Thymus (tissue), 11 donors: ENCODE measurements at regions not wholly inside any gene's neighbourhood (a gene's known extent, or its start where the extent isn't known, plus 50 kb on each side); places are given as distances from the start of the nearest gene placed in this dataset.

Experiments
- DNase-seq, 9 donors: peaks; one replicate each; pipeline ENCODE4 v3.0.0-alpha.2; 2013; ENCODE audit warnings: low spot score in 9 of 9, low read depth in 6 of 9, missing footprints in 1 of 9
- H3K27ac ChIP-seq, 2 donors: one replicate each; pipeline ENCODE4 v1.5.1; 2013; ENCODE audit warnings: control low read depth in 1 of 2, low read depth in 1 of 2, low read length in 1 of 2, mild to moderate bottlenecking in 1 of 2, moderate library complexity in 1 of 2
- H3K27me3 ChIP-seq, 2 donors: one replicate each; pipeline ENCODE4 v1.5.1; 2013; ENCODE audit warnings: low read length in 1 of 2; ENCODE audit not compliant: control insufficient read depth in 2 of 2, insufficient read depth in 1 of 2
- H3K36me3 ChIP-seq, 2 donors: one replicate each; pipeline ENCODE4 v1.5.1; 2013; ENCODE audit warnings: low read length in 1 of 2, mild to moderate bottlenecking in 1 of 2, moderate library complexity in 1 of 2; ENCODE audit not compliant: control insufficient read depth in 2 of 2, insufficient read depth in 2 of 2
- H3K4me1 ChIP-seq, 2 donors: one replicate each; pipeline ENCODE4 v1.5.1; 2013; ENCODE audit warnings: low read length in 2 of 2; ENCODE audit not compliant: control insufficient read depth in 2 of 2, insufficient read depth in 2 of 2
- H3K4me3 ChIP-seq, 2 donors: one replicate each; pipeline ENCODE4 v1.5.1; 2013; ENCODE audit warnings: low read length in 2 of 2, control low read depth in 1 of 2, mild to moderate bottlenecking in 1 of 2
- H3K9me3 ChIP-seq, 2 donors: one replicate each; pipeline ENCODE4 v1.5.1; 2013; ENCODE audit warnings: low read length in 1 of 2, mild to moderate bottlenecking in 1 of 2; ENCODE audit not compliant: control insufficient read depth in 2 of 2, insufficient read depth in 1 of 2
- WGBS: extraction: QIAGEN DNeasy Blood & Tissue Kit; methylation state at CpG from one replicate; pipeline ENCODE4 v1.1.7; 2013; 5-methylcytosine and 5-hydroxymethylcytosine counted together
- donor health status: healthy.

DNA sequence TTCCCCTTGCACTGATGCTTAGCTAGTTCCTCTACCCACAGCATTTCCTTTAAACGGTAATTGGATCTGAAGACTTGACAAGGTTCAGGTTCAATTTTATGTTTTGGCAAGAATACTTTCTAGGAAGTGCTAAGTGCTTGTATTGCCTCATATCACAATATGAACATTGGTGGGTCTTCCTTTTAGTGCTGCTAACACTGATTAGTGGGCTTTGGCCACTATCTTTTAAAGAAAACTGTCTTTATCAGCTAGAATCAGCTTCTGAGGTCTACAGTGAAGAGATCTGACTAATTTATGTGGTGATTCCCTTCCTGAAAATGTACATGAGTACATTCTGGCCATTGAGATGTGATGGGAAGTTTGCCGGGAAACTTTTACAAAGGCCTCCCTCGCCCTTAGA, 316.7 kb upstream of the KLF3 start:
- no peak overlapping the region for H3K27ac ChIP-seq
- no peak for DNase-seq
- 72% methylated on average over 3 of the region's 3 CpGs for WGBS
- no peaks in the 10 kb centered on the region for H3K4me1 ChIP-seq
- no peaks in the 10 kb centered on the region for H3K36me3 ChIP-seq
- no peaks in the 10 kb centered on the region for H3K9me3 ChIP-seq
- H3K4me3 ChIP-seq: no peak overlapping the region
- H3K27me3 ChIP-seq: no peaks in the 10 kb centered on the region

DNA sequence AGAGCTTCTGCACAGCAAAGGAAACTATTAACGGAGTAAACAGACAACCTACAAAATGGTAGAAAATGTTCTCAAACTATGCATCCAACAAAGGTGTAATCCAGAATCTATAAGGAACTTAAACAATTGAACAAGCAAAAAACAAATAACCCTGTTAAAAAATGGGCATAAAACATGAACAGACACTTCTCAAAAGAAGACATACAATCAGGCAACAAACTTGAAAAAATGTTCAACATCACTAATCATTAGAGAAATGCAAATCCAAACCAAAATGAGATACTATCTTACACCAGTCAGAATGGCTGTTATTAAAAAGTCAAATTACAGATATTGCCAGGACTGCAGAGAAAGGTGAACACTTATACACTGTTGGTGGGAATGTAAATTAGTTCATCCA, 309.6 kb upstream of the KLF3 start:
- H3K9me3 ChIP-seq: no peaks in the 10 kb centered on the region
- no peaks in the 10 kb centered on the region for H3K27me3 ChIP-seq
- no peak for DNase-seq
- no peaks in the 10 kb centered on the region for H3K4me1 ChIP-seq
- 94% methylated on average over 1 of the region's 1 CpG for WGBS
- no peak overlapping the region for H3K27ac ChIP-seq
- H3K4me3 ChIP-seq: no peak overlapping the region
- no peaks in the 10 kb centered on the region for H3K36me3 ChIP-seq

DNA sequence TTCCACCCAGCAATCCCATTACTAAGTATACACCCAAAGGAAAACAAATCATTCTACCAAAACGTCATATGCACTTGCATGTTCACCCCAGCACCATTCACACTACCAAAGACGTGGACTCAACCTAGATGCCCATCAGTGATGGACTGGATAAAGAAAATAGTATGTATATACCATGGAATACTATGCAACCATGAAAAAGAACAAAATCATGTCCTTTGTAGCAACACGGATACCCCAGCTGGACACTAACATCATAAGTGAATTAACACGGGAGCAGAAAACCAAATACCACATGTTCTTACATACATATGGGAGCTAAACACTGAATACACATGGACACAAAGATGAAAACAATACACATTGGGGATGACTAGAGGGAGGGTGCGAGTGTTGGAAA, 309.1 kb upstream of the KLF3 start:
- Histone ChIP-seq H3K27me3 (no peaks in the 10 kb centered on the region), H3K9me3 (no peaks in the 10 kb centered on the region), H3K27ac (no peak overlapping the region), H3K4me3 (no peak overlapping the region), H3K36me3 (no peaks in the 10 kb centered on the region), H3K4me1 (no peaks in the 10 kb centered on the region)
- no peak for DNase-seq
- 95% methylated on average over 5 of the region's 5 CpGs for WGBS

DNA sequence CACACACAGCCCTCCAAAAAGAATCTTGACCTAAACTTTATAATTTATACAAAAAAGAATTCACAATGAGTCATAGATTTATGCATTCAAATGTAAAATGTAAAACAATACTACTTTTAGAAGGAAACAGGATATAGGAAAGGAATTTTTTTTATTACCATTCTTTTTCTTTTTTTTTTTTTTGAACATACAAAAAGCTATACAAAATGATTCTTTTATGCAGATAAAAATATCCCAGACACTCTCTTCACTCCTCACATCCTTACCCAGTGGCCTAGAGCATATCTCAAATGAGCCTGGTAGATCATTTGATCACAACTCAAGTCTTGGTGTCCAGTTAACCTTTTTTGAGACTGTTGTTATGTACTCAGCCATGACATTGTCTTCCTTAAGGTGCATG, 307.3 kb upstream of the KLF3 start:
- Histone ChIP-seq H3K4me3 (no peak overlapping the region), H3K9me3 (no peaks in the 10 kb centered on the region), H3K27ac (no peak overlapping the region), H3K4me1 (no peaks in the 10 kb centered on the region), H3K27me3 (no peaks in the 10 kb centered on the region), H3K36me3 (no peaks in the 10 kb centered on the region)
- no peak for DNase-seq

DNA sequence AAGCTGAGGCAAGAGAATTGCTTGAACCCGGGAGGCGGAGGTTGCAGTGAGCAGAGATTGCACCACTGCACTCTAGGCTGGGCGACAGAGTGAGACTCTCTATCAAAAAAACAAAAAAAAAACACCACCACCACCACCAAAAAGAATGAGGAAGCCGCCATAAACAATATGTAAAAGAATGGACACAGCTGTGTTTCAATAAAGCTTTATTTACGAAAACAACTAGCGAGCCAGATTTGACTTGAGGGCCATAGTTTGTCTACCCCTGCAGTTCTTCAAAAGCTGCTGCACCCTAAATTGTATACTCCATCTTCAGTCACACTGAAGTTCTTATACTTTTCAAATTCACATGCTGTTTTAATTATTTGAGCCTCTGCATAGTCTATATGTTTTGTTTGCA, 306.5 kb upstream of the KLF3 start:
- H3K9me3 ChIP-seq: no peaks in the 10 kb centered on the region
- 98% methylated on average over 6 of the region's 6 CpGs for WGBS

DNA sequence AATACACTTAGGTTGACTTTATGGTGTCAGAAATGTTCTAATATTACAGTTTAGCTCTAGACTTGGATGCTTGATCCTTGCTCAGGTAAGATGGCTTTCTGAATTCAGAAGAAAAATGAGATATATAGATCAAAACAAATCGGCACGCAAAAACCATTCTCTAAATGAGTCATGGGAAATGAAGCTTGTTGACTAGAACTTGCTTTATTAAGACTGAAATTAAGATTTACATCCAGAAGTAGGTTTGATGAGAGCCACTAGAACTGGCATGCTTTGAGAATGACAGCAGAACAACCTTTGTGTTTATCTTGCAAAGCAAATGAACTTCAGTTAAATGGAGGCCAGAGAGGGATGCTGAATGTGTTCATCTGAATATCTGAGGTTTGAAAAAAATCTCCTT, 304.9 kb upstream of the KLF3 start:
- no peaks in the 10 kb centered on the region for H3K36me3 ChIP-seq

More for the DNA sequence above, 306.5 kb upstream of the KLF3 start:
- no peaks in the 10 kb centered on the region for H3K36me3 ChIP-seq
- no peaks in the 10 kb centered on the region for H3K4me1 ChIP-seq
- DNase-seq: no peak
- no peaks in the 10 kb centered on the region for H3K27me3 ChIP-seq
- no peak overlapping the region for H3K4me3 ChIP-seq
- no peak overlapping the region for H3K27ac ChIP-seq

DNA sequence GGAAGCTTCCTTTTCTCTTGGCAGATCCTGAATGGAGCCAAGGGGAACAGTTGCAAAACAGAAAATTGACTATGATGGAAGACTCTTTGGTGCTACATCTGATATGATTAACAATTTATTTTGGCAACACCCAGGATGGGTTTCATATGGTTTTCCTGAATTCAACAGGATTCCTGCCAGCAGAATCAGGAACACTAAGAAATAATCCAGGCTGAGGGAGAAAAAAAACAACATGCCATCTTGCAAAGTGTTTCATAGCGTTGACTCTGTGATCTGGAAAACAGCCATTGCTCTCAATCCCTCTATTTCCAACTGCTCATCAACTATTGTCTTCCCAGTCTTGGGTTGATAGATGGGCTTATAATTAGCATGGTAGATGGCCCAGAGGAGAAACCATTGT, 303.8 kb upstream of the KLF3 start:
- H3K4me1 ChIP-seq: no peaks in the 10 kb centered on the region
- WGBS: 95% methylated on average over 1 of the region's 1 CpG
- no peak overlapping the region for H3K27ac ChIP-seq
- no peaks in the 10 kb centered on the region for H3K9me3 ChIP-seq
- H3K36me3 ChIP-seq: no peaks in the 10 kb centered on the region
- DNase-seq: no peak
- H3K27me3 ChIP-seq: no peaks in the 10 kb centered on the region
- H3K4me3 ChIP-seq: no peak overlapping the region

More for the DNA sequence above, 304.9 kb upstream of the KLF3 start:
- no peak for DNase-seq
- Histone ChIP-seq H3K4me1 (no peaks in the 10 kb centered on the region), H3K4me3 (no peak overlapping the region), H3K27me3 (no peaks in the 10 kb centered on the region), H3K27ac (no peak overlapping the region), H3K9me3 (no peaks in the 10 kb centered on the region)
- WGBS: 91% methylated on average over 2 of the region's 2 CpGs

DNA sequence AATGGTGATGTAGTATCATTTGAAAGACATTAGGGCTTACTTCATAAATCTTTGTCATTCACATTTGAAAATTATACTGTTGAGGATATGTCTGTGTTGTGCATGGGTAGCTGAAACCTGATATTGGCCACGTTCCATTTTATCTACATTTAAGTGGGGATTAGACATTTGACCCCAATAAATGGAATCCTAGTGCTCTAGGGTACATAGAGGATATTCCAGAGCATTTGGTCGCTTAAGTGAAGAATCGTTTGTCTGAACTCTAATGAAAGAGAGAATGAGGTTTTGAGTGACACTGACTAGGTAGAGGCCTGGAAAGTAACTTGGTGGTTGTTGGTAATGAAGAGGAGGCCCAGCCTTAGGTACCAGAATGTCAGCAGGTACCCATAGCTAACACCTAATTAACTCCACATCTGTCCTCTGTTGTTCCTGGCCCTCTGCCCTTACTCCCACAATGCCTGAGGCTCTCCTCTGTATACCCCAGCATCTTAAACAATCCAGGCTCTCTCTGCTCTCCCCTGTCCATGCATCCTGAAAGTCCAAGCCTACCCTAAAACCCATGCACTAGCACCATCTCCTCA, 299.5 kb upstream of the KLF3 start:
- DNase-seq: no peak
- no peaks in the 10 kb centered on the region for H3K27me3 ChIP-seq
- no peaks in the 10 kb centered on the region for H3K4me1 ChIP-seq
- no peak overlapping the region for H3K4me3 ChIP-seq
- H3K36me3 ChIP-seq: no peaks in the 10 kb centered on the region
- H3K27ac ChIP-seq: peak overlapping the region in 1 of 2 donors; percentile 42
- WGBS: 95% methylated on average over 3 of the region's 3 CpGs
- no peaks in the 10 kb centered on the region for H3K9me3 ChIP-seq

DNA sequence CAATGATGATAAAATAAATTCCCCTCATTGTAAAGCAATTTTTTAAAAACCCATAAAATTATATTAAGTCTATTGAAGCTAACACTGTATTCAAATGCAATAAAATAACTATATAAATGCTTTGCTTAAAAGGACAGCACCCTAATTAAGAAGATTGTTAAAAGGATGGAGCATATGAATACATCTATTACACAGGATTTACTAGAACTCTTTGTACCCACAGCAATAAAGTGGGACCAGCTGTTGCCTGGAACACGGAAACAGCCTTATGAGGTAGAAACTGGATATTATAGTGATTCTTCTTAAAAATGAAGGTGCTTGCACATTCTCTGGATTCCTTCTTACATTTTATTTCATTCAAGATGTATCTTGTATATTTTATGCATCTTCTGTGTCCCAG, 298.7 kb upstream of the KLF3 start:
- 94% methylated on average over 1 of the region's 1 CpG for WGBS
- Histone ChIP-seq H3K9me3 (no peaks in the 10 kb centered on the region), H3K27me3 (no peaks in the 10 kb centered on the region), H3K36me3 (no peaks in the 10 kb centered on the region), H3K27ac (no peak overlapping the region), H3K4me3 (no peak overlapping the region), H3K4me1 (no peaks in the 10 kb centered on the region)
- no peak for DNase-seq
